IMR-90 (cell line): ENCODE measurements at regions not wholly inside any gene's neighbourhood (a gene's known extent, or its start where the extent isn't known, plus 50 kb on each side); places are given as distances from the start of the nearest gene placed in this dataset.

Experiments
- ATAC-seq: fragments of 200-7000 bp; cut with Tn5 transposase; 2 replicates; pipeline ENCODE4 v1.9.1; 2020; ENCODE audit warnings: low read depth, mild to moderate bottlenecking, moderate library complexity
- BruUV-seq: library from RNA; stranded (reverse); fragments of 400-500 nt; replicated peaks from 2 replicates; lab custom pipeline; 2021; lab: Mats Ljungman, UMichigan
- CTCF ChIA-PET: fragments of 300-600 bp; formaldehyde crosslinking; extraction: SDS; loops from one replicate; lab custom pipeline; 2021; ENCODE audit warnings: antibody characterized with exemption; lab: Yijun Ruan, JAX
- POLR2A ChIA-PET: fragments of 300-600 bp; sonication (Branson Sonifier 250); formaldehyde crosslinking; loops from one replicate; lab custom pipeline; 2022; ENCODE audit warnings: antibody characterized with exemption; ENCODE audit not compliant: unreplicated experiment; lab: Charles Lee
- DNase-seq: peaks from one replicate; pipeline ENCODE4 v3.0.0; 2013
- H2AFZ ChIP-seq: replicated peaks from 2 replicates; pipeline ENCODE3; 2013; ENCODE audit warnings: low read length, mild to moderate bottlenecking; ENCODE audit not compliant: poor library complexity
- H2AK5ac ChIP-seq: 2 replicates; pipeline ENCODE4 v1.6.1; 2013; ENCODE audit warnings: low read depth, low read length, inconsistent platforms
- H2AK9ac ChIP-seq: replicated peaks from 2 replicates; pipeline ENCODE3; 2013; ENCODE audit warnings: mild to moderate bottlenecking, low read depth, low read length, moderate library complexity; ENCODE audit not compliant: poor library complexity
- H2BK120ac ChIP-seq: 2 replicates; pipeline ENCODE4 v1.6.1; 2013; ENCODE audit warnings: low read depth, low read length, inconsistent platforms
- H2BK15ac ChIP-seq: 3 replicates; pipeline ENCODE4 v1.6.1; 2013; ENCODE audit warnings: low read depth, low read length, inconsistent platforms
- H2BK20ac ChIP-seq: 2 replicates; pipeline ENCODE4 v1.6.1; 2013; ENCODE audit warnings: low read depth, mild to moderate bottlenecking, inconsistent platforms, low read length, moderate library complexity
- H2BK5ac ChIP-seq: 2 replicates; pipeline ENCODE4 v1.6.1; 2013; ENCODE audit warnings: mild to moderate bottlenecking, low read depth, low read length, inconsistent platforms; ENCODE audit not compliant: poor library complexity, severe bottlenecking
- H3K14ac ChIP-seq: replicated peaks from 2 replicates; pipeline ENCODE4 v1.6.1; 2013; ENCODE audit warnings: low read depth, low read length, inconsistent platforms
- H3K18ac ChIP-seq: 2 replicates; pipeline ENCODE4 v1.6.1; 2013; ENCODE audit warnings: low read depth, low read length, control low read depth
- H3K23ac ChIP-seq: 2 replicates; pipeline ENCODE4 v1.6.1; 2013; ENCODE audit warnings: low read depth, low read length, inconsistent platforms
- H3K27ac ChIP-seq: 2 replicates; pipeline ENCODE4 v1.5.1; 2013; ENCODE audit warnings: mild to moderate bottlenecking, control low read depth, low read length; ENCODE audit not compliant: insufficient read depth
- H3K27me3 ChIP-seq: 2 replicates; pipeline ENCODE4 v1.6.1; 2013; ENCODE audit warnings: low read length; ENCODE audit not compliant: control insufficient read depth, insufficient read depth
- H3K36me3 ChIP-seq: 2 replicates; pipeline ENCODE4 v1.6.1; 2013; ENCODE audit warnings: low read length, mixed read lengths; ENCODE audit not compliant: control insufficient read depth, insufficient read depth
- H3K4ac ChIP-seq: 2 replicates; pipeline ENCODE4 v1.6.1; 2013; ENCODE audit warnings: low read depth, low read length, inconsistent platforms
- H3K4me1 ChIP-seq: 2 replicates; pipeline ENCODE4 v1.6.1; 2013; ENCODE audit warnings: low read length, mixed read lengths; ENCODE audit not compliant: control insufficient read depth, insufficient read depth
- H3K4me2 ChIP-seq: 2 replicates; pipeline ENCODE4 v1.6.1; 2013; ENCODE audit warnings: low read depth, mild to moderate bottlenecking, control low read depth, low read length, moderate library complexity
- H3K4me3 ChIP-seq: 2 replicates; pipeline ENCODE4 v1.5.1; 2013; ENCODE audit warnings: low read depth, mild to moderate bottlenecking, control low read depth, low read length, moderate library complexity; ENCODE audit not compliant: insufficient read depth
- H3K56ac ChIP-seq: 2 replicates; pipeline ENCODE4 v1.6.1; 2013; ENCODE audit warnings: low read length, inconsistent platforms; ENCODE audit not compliant: insufficient read depth; ENCODE audit errors: extremely low read depth
- H3K79me1 ChIP-seq, 2 experiments: 2 replicates each; pipeline ENCODE4 v1.6.1; 2013; ENCODE audit warnings: low read length in 2 of 2, inconsistent platforms in 1 of 2, low read depth in 1 of 2
- H3K9ac ChIP-seq: 2 replicates; pipeline ENCODE4 v1.6.1; 2013; ENCODE audit warnings: low read depth, low read length, control low read depth
- H3K9me1 ChIP-seq: 2 replicates; pipeline ENCODE4 v1.6.1; 2013; ENCODE audit warnings: low read length, inconsistent platforms; ENCODE audit not compliant: insufficient read depth
- H3K9me3 ChIP-seq: 2 replicates; pipeline ENCODE4 v1.6.1; 2013; ENCODE audit warnings: low read length; ENCODE audit not compliant: control insufficient read depth, insufficient read depth
- H4K20me1 ChIP-seq: 2 replicates; pipeline ENCODE4 v1.6.1; 2013; ENCODE audit warnings: low read length, inconsistent platforms; ENCODE audit not compliant: insufficient read depth
- H4K5ac ChIP-seq: 2 replicates; pipeline ENCODE4 v1.6.1; 2013; ENCODE audit warnings: mild to moderate bottlenecking, low read depth, low read length, control low read depth
- H4K8ac ChIP-seq, 2 experiments: 2 replicates each; pipeline ENCODE4 v1.6.1; 2013; ENCODE audit warnings: low read depth in 2 of 2, low read length in 2 of 2, control low read depth in 1 of 2, inconsistent platforms in 1 of 2
- H4K91ac ChIP-seq: 2 replicates; pipeline ENCODE4 v1.6.1; 2013; ENCODE audit warnings: low read depth, low read length, inconsistent platforms; ENCODE audit not compliant: insufficient read depth
- CEBPB ChIP-seq: IDR thresholded peaks from 2 replicates; pipeline ENCODE4 v1.6.1; 2012; ENCODE audit warnings: low read depth, low read length, improper control_type of control experiment
- FOS ChIP-seq: fragments of 150-350 bp; IDR thresholded peaks from 2 replicates; pipeline ENCODE4 v1.6.1; 2016; ENCODE audit warnings: low read depth, low read length
- MAZ ChIP-seq: IDR thresholded peaks from 2 replicates; pipeline ENCODE4 v1.6.1; 2012; ENCODE audit warnings: low read depth, mild to moderate bottlenecking, low read length, improper control_type of control experiment, moderate library complexity, borderline replicate concordance
- MXI1 ChIP-seq: IDR thresholded peaks from 2 replicates; pipeline ENCODE4 v1.6.1; 2012; ENCODE audit warnings: low read depth, mild to moderate bottlenecking, low read length, moderate library complexity, borderline replicate concordance
- NFE2L2 ChIP-seq: fragments of 150-350 bp; IDR thresholded peaks from 2 replicates; pipeline ENCODE4 v1.6.1; 2016; ENCODE audit warnings: low read depth, mild to moderate bottlenecking, low read length
- POLR2A ChIP-seq: IDR thresholded peaks from 2 replicates; pipeline ENCODE4 v1.6.1; 2012; ENCODE audit warnings: mild to moderate bottlenecking, low read depth, low read length
- RAD21 ChIP-seq: IDR thresholded peaks from 2 replicates; pipeline ENCODE4 v1.6.1; 2012; ENCODE audit warnings: low read length, improper control_type of control experiment
- SMC3 ChIP-seq: fragments of 150-350 bp; IDR thresholded peaks from 2 replicates; pipeline ENCODE4 v1.6.1; 2016; ENCODE audit warnings: low read depth, mild to moderate bottlenecking, antibody characterized with exemption, low read length, moderate library complexity
- WGBS, 2 experiments: methylation state at CpG; one replicate each; pipeline versions ENCODE4 v1.1.5 to v1.1.7; 2013; ENCODE audit warnings: missing lambda C conversion rate in 2 of 2; ENCODE audit not compliant: insufficient read length in 1 of 2; ENCODE audit errors: extremely low coverage in 2 of 2; 5-methylcytosine and 5-hydroxymethylcytosine counted together
- dilution Hi-C: fragments of 300-500 bp; cut with HindIII; formaldehyde crosslinking; loops from one replicate; pipeline ENCODE4 v1.14.3; 2018; ENCODE audit warnings: low sequenced_read_pairs; ENCODE audit not compliant: unreplicated experiment
- in situ Hi-C: fragments of 300-500 bp; cut with MboI; formaldehyde crosslinking; loops from 3 replicates; pipeline ENCODE4 v1.14.3; 2019; ENCODE audit warnings: low sequenced_read_pairs, inconsistent platforms, mixed read lengths
- intact Hi-C: fragments of 100-400 bp; cut with micrococcal nuclease; formaldehyde crosslinking; loops from 2 replicates; pipeline ENCODE4 v1.10.0; 2022
- TF ChIP-seq, protein P1 (sequence below): conservative IDR thresholded peaks from 2 replicates; pipeline ENCODE4 v1.5.1; 2012; ENCODE audit warnings: mild to moderate bottlenecking, low read depth, low read length, improper control_type of control experiment
- TF ChIP-seq, protein P2 (sequence below): fragments of 150-350 bp; IDR thresholded peaks from 2 replicates; pipeline ENCODE4 v1.6.1; 2016; ENCODE audit warnings: low read depth, mild to moderate bottlenecking, low read length, moderate library complexity, borderline replicate concordance
- TF ChIP-seq, protein P3 (sequence below): fragments of 150-350 bp; IDR thresholded peaks from 2 replicates; pipeline ENCODE4 v1.6.1; 2017; ENCODE audit warnings: mild to moderate bottlenecking, antibody characterized with exemption, low read length, low read depth

DNA sequence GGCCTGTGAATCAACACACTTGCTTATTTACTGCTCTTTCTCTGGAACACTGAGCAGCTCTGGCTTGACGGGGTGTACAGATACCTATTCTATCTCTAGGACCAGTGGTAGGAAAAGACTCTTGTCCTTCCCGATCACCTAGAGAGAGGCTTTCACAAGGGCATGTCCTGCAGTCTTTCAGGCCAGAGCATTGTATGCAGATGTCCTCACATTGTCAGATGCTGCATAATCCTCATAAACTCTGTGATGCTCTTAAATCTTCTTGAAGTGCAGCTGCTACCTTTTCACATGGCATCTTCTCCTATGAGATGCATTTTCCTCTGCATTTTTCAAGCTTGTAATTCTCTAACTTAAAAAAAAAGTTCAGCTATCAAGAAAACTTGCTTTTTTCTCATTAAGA lies 369.4 kb downstream of the OLFM4 start:
- Histone ChIP-seq H4K91ac (no peak overlapping the region), H4K8ac (no peak overlapping the region), H3K79me1 (no peaks in the 10 kb centered on the region), H2BK5ac (no peak overlapping the region), H3K4ac (no peak overlapping the region), H3K18ac (no peak overlapping the region), H2AK5ac (no peak overlapping the region), H3K4me3 (no peak overlapping the region), H3K36me3 (no peaks in the 10 kb centered on the region), H3K4me1 (no peaks in the 10 kb centered on the region), H3K27me3 (no peaks in the 10 kb centered on the region), H3K9me1 (no peaks in the 10 kb centered on the region), H3K4me2 (no peak overlapping the region), H4K5ac (no peak overlapping the region), H3K9me3 (peaks cover 11% of the 10 kb centered on the region), H3K14ac (no peak overlapping the region), H2BK15ac (no peak overlapping the region), H4K20me1 (no peaks in the 10 kb centered on the region), H2BK120ac (no peak overlapping the region), H2AFZ (no peak overlapping the region), H3K23ac (no peak overlapping the region), H3K9ac (no peak overlapping the region), H2AK9ac (no peak overlapping the region), H3K56ac (no peak overlapping the region), H3K27ac (no peak overlapping the region), H2BK20ac (no peak overlapping the region)
- DNase-seq (no peak), ATAC-seq (no peak)
- in situ Hi-C loops (no loop called here), dilution Hi-C loops (no loop called here), intact Hi-C loops (no loop called here)
- TF ChIP-seq MAZ (no peak), MXI1 (no peak), RAD21 (no peak), POLR2A (no peak), FOS (no peak), CEBPB (no peak), SMC3 (no peak), NFE2L2 (no peak)
- TF ChIP-seq, protein P1, sequence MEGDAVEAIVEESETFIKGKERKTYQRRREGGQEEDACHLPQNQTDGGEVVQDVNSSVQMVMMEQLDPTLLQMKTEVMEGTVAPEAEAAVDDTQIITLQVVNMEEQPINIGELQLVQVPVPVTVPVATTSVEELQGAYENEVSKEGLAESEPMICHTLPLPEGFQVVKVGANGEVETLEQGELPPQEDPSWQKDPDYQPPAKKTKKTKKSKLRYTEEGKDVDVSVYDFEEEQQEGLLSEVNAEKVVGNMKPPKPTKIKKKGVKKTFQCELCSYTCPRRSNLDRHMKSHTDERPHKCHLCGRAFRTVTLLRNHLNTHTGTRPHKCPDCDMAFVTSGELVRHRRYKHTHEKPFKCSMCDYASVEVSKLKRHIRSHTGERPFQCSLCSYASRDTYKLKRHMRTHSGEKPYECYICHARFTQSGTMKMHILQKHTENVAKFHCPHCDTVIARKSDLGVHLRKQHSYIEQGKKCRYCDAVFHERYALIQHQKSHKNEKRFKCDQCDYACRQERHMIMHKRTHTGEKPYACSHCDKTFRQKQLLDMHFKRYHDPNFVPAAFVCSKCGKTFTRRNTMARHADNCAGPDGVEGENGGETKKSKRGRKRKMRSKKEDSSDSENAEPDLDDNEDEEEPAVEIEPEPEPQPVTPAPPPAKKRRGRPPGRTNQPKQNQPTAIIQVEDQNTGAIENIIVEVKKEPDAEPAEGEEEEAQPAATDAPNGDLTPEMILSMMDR = no peak
- TF ChIP-seq, protein P2, sequence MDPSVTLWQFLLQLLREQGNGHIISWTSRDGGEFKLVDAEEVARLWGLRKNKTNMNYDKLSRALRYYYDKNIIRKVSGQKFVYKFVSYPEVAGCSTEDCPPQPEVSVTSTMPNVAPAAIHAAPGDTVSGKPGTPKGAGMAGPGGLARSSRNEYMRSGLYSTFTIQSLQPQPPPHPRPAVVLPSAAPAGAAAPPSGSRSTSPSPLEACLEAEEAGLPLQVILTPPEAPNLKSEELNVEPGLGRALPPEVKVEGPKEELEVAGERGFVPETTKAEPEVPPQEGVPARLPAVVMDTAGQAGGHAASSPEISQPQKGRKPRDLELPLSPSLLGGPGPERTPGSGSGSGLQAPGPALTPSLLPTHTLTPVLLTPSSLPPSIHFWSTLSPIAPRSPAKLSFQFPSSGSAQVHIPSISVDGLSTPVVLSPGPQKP = no peak
- TF ChIP-seq, protein P3, sequence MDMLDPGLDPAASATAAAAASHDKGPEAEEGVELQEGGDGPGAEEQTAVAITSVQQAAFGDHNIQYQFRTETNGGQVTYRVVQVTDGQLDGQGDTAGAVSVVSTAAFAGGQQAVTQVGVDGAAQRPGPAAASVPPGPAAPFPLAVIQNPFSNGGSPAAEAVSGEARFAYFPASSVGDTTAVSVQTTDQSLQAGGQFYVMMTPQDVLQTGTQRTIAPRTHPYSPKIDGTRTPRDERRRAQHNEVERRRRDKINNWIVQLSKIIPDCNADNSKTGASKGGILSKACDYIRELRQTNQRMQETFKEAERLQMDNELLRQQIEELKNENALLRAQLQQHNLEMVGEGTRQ = no peak
- CTCF ChIA-PET = no interaction called here
- no CpG with 5 or more reads among the region's 2 CpGs for WGBS, 2 experiments
- POLR2A ChIA-PET = no interaction called here
- BruUV-seq = no TSS peak
